Gastrocnemius medialis (tissue), 4 donors: ENCODE measurements at regions not wholly inside any gene's neighbourhood (a gene's known extent, or its start where the extent isn't known, plus 50 kb on each side); places are given as distances from the start of the nearest gene placed in this dataset.

Experiments
- ATAC-seq, 2 donors: fragments of 150-250 bp; one replicate each; pipeline ENCODE4 v1.9.1; 2016
- DNase-seq, 2 donors: peaks; one replicate each; pipeline ENCODE4 v3.0.0-alpha.2; 2019
- H3K27ac ChIP-seq, 4 donors: fragments of 200-600 bp; sonication (generic); 1 replicate in 1 of 4; 2 replicates in 3 of 4; pipeline ENCODE4 v1.5.1; 2016 to 2018; ENCODE audit warnings: mild to moderate bottlenecking in 2 of 4, moderate library complexity in 1 of 4
- H3K27me3 ChIP-seq, 3 donors: fragments of 200-600 bp; sonication (generic) in 2 of 3; 1 replicate in 1 of 3; 2 replicates in 2 of 3; pipeline versions ENCODE4 v1.5.1 to v1.6.0; 2016 to 2019; ENCODE audit warnings: mild to moderate bottlenecking in 1 of 3, moderate library complexity in 1 of 3
- H3K36me3 ChIP-seq, 2 donors: fragments of 200-600 bp; sonication (generic) in 1 of 2; one replicate each; pipeline ENCODE4 v1.5.1; 2017 to 2018
- H3K4me1 ChIP-seq, 2 donors: fragments of 200-600 bp; sonication (generic) in 1 of 2; one replicate each; pipeline ENCODE4 v1.5.1; 2016 to 2017; ENCODE audit warnings: mild to moderate bottlenecking in 2 of 2
- H3K4me3 ChIP-seq, 4 donors: fragments of 200-600 bp; sonication (generic) in 3 of 4; 1 replicate in 1 of 4; 2 replicates in 3 of 4; pipeline ENCODE4 v1.5.1; 2016 to 2019; ENCODE audit warnings: mild to moderate bottlenecking in 2 of 4
- H3K9me3 ChIP-seq, 3 donors: fragments of 200-600 bp; sonication (generic) in 2 of 3; 1 replicate in 1 of 3; 2 replicates in 2 of 3; pipeline ENCODE4 v1.5.1; 2016 to 2019
- POLR2A ChIP-seq, 2 donors: fragments of 450-650 bp; IDR thresholded peaks; one replicate each; pipeline ENCODE4 v1.6.1; 2017; ENCODE audit warnings: antibody characterized with exemption in 2 of 2, mild to moderate bottlenecking in 2 of 2, moderate library complexity in 2 of 2
- in situ Hi-C, 4 donors: fragments of 200-750 bp; cut with MboI; loops; one replicate each; pipeline versions ENCODE4 v1.15.0 to v1.8.0; 2017; ENCODE audit warnings: low sequenced_read_pairs in 4 of 4
- intact Hi-C: fragments of 100-400 bp; cut with DNase I; formaldehyde crosslinking; loops from one replicate; pipeline ENCODE4 v1.15.1; 2023; ENCODE audit warnings: low total_unique reads
- TF ChIP-seq, protein P1 (sequence below), 5 experiments: fragments of 450-650 bp in 3 of 5; fragments of 200-600 bp in 2 of 5; sonication (generic) in 2 of 5; IDR thresholded peaks in 4 of 5; conservative IDR thresholded peaks in 1 of 5; 1 replicate in 4 of 5; 2 replicates in 1 of 5; pipeline ENCODE4 v1.5.1; 2016 to 2019; ENCODE audit warnings: antibody characterized with exemption in 5 of 5, mild to moderate bottlenecking in 3 of 5, moderate library complexity in 3 of 5

DNA sequence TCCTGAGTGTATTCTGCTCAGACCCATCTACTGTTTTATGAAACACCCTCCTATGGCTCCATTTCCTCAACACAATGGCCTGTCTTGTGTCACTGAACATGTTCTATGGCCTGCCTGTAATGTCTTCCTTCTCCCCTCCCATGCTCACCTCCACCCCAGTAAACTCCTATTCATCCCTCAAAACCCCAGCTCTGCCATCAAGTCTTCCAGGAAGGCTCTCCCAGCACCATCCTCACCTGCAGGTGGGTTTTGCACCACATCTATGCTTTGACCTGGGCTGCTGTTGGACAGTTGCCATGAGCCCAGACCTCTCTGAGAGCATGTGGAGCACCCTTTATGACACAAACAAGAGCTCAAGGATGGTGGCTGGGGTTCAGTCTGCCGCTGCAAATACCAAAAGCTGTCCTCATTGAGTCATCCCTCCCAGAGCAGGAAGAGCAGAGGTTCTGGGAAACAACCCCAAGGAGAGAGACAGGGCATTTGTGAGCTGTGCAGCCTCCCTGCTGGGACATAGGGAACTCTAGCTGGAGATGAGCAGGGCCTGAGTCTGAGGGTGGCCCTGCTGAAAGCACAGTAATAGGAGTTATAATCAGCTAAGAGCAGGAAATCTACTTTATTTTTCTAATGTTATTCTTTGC is 93.8 kb upstream of the CD93 start:
- no peaks in the 10 kb centered on the region for H3K27me3 ChIP-seq
- no peak overlapping the region for H3K4me3 ChIP-seq
- no peak for TF ChIP-seq POLR2A (IDR thresholded peaks at IDR 0.05)
- TF ChIP-seq, protein P1, sequence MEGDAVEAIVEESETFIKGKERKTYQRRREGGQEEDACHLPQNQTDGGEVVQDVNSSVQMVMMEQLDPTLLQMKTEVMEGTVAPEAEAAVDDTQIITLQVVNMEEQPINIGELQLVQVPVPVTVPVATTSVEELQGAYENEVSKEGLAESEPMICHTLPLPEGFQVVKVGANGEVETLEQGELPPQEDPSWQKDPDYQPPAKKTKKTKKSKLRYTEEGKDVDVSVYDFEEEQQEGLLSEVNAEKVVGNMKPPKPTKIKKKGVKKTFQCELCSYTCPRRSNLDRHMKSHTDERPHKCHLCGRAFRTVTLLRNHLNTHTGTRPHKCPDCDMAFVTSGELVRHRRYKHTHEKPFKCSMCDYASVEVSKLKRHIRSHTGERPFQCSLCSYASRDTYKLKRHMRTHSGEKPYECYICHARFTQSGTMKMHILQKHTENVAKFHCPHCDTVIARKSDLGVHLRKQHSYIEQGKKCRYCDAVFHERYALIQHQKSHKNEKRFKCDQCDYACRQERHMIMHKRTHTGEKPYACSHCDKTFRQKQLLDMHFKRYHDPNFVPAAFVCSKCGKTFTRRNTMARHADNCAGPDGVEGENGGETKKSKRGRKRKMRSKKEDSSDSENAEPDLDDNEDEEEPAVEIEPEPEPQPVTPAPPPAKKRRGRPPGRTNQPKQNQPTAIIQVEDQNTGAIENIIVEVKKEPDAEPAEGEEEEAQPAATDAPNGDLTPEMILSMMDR (IDR thresholded peaks at IDR 0.05 in 4 of 5, conservative IDR thresholded peaks at IDR 0.05 in 1 of 5): no peak
- H3K27ac ChIP-seq: peak overlapping the region; percentile 20 to 69 (median 66)
- in situ Hi-C loops: loop anchor here in 3 of 4 donors (10.0 kb wide), 2 partner anchors 125 to 485 kb away; no protein-coding TSS in a partner anchor
- H3K4me1 ChIP-seq: peaks cover 9 to 13% of the 10 kb centered on the region in 2 donors
- ATAC-seq (peak; percentile 16 to 23), DNase-seq (no peak)
- H3K36me3 ChIP-seq: no peaks in the 10 kb centered on the region
- no peaks in the 10 kb centered on the region for H3K9me3 ChIP-seq
- intact Hi-C loops: loop anchor here (1.0 kb wide), 1 partner anchor 130 kb away; no protein-coding TSS in a partner anchor

DNA sequence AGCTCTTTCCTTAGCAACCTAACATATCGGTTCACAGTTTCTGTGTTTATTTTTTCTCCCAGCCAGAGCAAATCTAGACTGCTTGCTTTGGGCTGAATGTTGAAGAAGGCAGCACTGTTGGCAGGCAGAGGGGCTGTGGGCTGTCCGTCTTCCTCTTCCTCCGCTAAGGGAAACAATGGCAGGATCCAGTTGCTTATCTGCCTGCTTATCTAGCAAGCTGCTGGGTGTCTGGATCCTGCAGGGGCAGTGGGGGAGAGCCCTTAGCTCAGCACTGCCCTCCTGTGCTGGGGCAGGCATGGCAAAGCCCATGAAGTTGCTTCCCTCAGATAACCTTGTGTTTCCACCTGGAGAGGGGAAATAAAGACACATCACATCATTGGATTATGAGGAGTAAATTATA is 92.7 kb upstream of the CD93 start:
- intact Hi-C loops: loop anchor here (1.0 kb wide), 1 partner anchor 129 kb away; no protein-coding TSS in a partner anchor
- Histone ChIP-seq H3K36me3 (no peaks in the 10 kb centered on the region), H3K27ac (peak overlapping the region; percentile 17 to 68 (median 53)), H3K27me3 (no peaks in the 10 kb centered on the region), H3K4me1 (peaks cover 9 to 13% of the 10 kb centered on the region in 2 donors), H3K4me3 (no peak overlapping the region), H3K9me3 (no peaks in the 10 kb centered on the region)
- DNase-seq (peak in 1 of 2 donors; percentile 54), ATAC-seq (peak; percentile 69 to 83)
- in situ Hi-C loops: loop anchor here in 3 of 4 donors (10.0 kb wide), 2 partner anchors 124 to 484 kb away; no protein-coding TSS in a partner anchor
- TF ChIP-seq, protein P1 (IDR thresholded peaks at IDR 0.05 in 4 of 5, conservative IDR thresholded peaks at IDR 0.05 in 1 of 5): peak; percentile 52 to 83 (median 72)
- TF ChIP-seq POLR2A (IDR thresholded peaks at IDR 0.05): no peak

DNA sequence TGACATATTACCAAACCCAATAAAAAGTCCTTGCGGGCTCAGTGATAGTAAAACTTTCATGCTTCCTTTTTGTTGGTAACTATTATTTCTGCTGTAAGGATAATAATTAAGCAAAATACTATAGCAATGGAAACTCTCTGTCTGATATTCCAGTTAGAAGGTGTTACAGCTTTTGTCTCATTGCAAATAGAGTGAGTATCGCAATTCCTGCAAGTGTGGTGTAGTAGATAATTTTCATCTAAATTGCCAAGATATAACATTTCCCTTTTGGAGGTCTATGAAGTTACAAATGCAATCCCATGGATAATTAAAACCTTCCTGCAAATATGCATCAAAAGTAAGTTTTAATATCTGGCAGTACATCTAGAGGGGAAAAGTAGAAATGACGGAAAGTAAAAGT is 88.7 kb upstream of the CD93 start:
- peaks cover 8 to 9% of the 10 kb centered on the region in 2 donors for H3K4me1 ChIP-seq
- no peak for TF ChIP-seq POLR2A (IDR thresholded peaks at IDR 0.05)
- TF ChIP-seq, protein P1 (IDR thresholded peaks at IDR 0.05 in 4 of 5, conservative IDR thresholded peaks at IDR 0.05 in 1 of 5): no peak
- intact Hi-C loops (no loop called here), in situ Hi-C loops (loop anchor here (10.0 to 25.0 kb wide), 3 partner anchors 120 to 480 kb away; partner anchors contain the start of gene CST3 (in 4 of the 4))
- H3K36me3 ChIP-seq: no peaks in the 10 kb centered on the region
- H3K9me3 ChIP-seq: no peaks in the 10 kb centered on the region
- H3K27me3 ChIP-seq: no peaks in the 10 kb centered on the region
- no peak for DNase-seq
- H3K27ac ChIP-seq: no peak overlapping the region
- ATAC-seq: no peak
- H3K4me3 ChIP-seq: no peak overlapping the region

DNA sequence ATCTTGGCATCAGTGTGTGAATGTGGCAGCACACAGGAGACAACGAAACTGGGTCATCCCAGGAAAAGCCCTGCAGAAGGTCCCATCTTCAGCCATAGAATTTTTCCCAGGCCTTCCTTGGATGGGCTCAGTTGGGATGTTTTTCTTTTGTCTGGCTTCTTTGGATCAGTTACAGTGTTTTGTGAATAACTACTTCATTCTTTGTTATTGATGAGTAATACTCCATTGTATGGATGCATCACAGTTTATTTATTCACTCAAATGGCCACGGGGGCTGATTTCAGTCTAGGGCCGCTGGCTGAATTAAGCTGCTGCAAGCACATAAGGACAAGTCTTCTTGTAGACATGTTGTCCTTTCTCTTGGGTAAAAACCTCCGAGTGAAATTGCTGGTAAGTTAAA is 81.3 kb upstream of the CD93 start:
- DNase-seq (no peak), ATAC-seq (no peak)
- TF ChIP-seq, protein P1 (IDR thresholded peaks at IDR 0.05 in 4 of 5, conservative IDR thresholded peaks at IDR 0.05 in 1 of 5): no peak
- no peak for TF ChIP-seq POLR2A (IDR thresholded peaks at IDR 0.05)
- H3K27me3 ChIP-seq: no peaks in the 10 kb centered on the region
- intact Hi-C loops (no loop called here), in situ Hi-C loops (loop anchor here (25.0 kb wide), 1 partner anchor 470 kb away; the partner anchor contains the start of gene CST3 (in 4 of the 4))
- H3K4me3 ChIP-seq: no peak overlapping the region
- no peaks in the 10 kb centered on the region for H3K9me3 ChIP-seq
- H3K27ac ChIP-seq: no peak overlapping the region
- H3K4me1 ChIP-seq: peaks cover 8 to 10% of the 10 kb centered on the region in 2 donors
- H3K36me3 ChIP-seq: no peaks in the 10 kb centered on the region
